WTC11 (cell line): ENCODE measurements at regions not wholly inside any gene's neighbourhood (a gene's known extent, or its start where the extent isn't known, plus 50 kb on each side); places are given as distances from the start of the nearest gene placed in this dataset.

ENCODE experiments used
- ATF1 ChIP-seq: sonication (generic); formaldehyde crosslinking; IDR thresholded peaks from 2 replicates; pipeline ENCODE4 v1.8.1; 2023; ENCODE audit warnings: mild to moderate bottlenecking, moderate library complexity, missing genetic modification reagents
- CTCF ChIP-seq: fragments of 200-600 bp; IDR thresholded peaks from 2 replicates; pipeline ENCODE4 v1.8.0; 2022; ENCODE audit warnings: antibody characterized with exemption
- ESRRA ChIP-seq: sonication (generic); formaldehyde crosslinking; IDR thresholded peaks from 2 replicates; pipeline ENCODE4 v1.8.1; 2022; ENCODE audit warnings: mild to moderate bottlenecking, missing genetic modification reagents, borderline replicate concordance
- ETV6 ChIP-seq: sonication (generic); formaldehyde crosslinking; IDR thresholded peaks from 2 replicates; pipeline ENCODE4 v1.8.1; 2022; ENCODE audit warnings: mild to moderate bottlenecking, missing genetic modification reagents
- FOXJ3 ChIP-seq: sonication (generic); formaldehyde crosslinking; IDR thresholded peaks from 2 replicates; pipeline ENCODE4 v1.9.0; 2021; ENCODE audit warnings: missing genetic modification reagents, mild to moderate bottlenecking, borderline replicate concordance
- IRF1 ChIP-seq: sonication (generic); formaldehyde crosslinking; IDR thresholded peaks from 2 replicates; pipeline ENCODE4 v1.8.0; 2023; ENCODE audit warnings: missing genetic modification reagents
- MXD4 ChIP-seq: fragments of 250-450 bp; sonication (Bioruptor Pico); IDR thresholded peaks from 2 replicates; pipeline ENCODE4 v1.8.0; 2021; ENCODE audit warnings: mild to moderate bottlenecking, moderate library complexity, borderline replicate concordance
- USF1 ChIP-seq: sonication (generic); formaldehyde crosslinking; IDR thresholded peaks from 2 replicates; pipeline ENCODE4 v1.8.0; 2022; ENCODE audit warnings: mild to moderate bottlenecking, missing genetic modification reagents
- ZNF121 ChIP-seq: sonication (generic); formaldehyde crosslinking; IDR thresholded peaks from 2 replicates; pipeline ENCODE4 v1.8.0; 2023; ENCODE audit warnings: missing genetic modification reagents
- ZNF219 ChIP-seq: sonication (generic); formaldehyde crosslinking; IDR thresholded peaks from 2 replicates; pipeline ENCODE4 v1.8.0; 2023; ENCODE audit warnings: missing genetic modification reagents, mild to moderate bottlenecking, borderline replicate concordance
- ZNF416 ChIP-seq: fragments of 250-450 bp; sonication (Bioruptor Pico); IDR thresholded peaks from 2 replicates; pipeline ENCODE4 v1.9.0; 2021; ENCODE audit warnings: mild to moderate bottlenecking, inconsistent platforms
- TF ChIP-seq, protein P1 (sequence below): sonication (generic); formaldehyde crosslinking; IDR thresholded peaks from 2 replicates; pipeline ENCODE4 v1.8.1; 2023; ENCODE audit warnings: mild to moderate bottlenecking, moderate library complexity, missing genetic modification reagents

DNA sequence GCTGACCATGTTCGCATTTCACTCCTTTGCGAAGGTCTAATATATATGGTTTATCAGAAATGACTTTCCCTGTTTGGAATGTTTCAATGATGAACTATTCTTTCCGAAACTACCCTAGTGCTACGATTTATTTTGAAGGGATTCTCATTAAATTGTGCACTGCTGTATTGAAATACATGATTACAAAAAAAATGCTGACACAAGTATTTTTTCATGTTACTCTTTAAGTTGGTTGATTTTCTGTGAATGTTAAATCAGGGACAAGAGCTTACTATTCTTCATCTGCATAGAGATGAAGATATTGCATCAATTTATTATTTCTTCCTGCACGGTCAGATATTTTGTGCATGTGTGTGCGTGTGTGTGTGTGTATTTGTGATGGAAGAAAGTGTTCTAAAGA lies 731.5 kb upstream of the AGA start:
- no peak for TF ChIP-seq CTCF
- no peak for TF ChIP-seq IRF1 (CRISPR knock-in tag)
- TF ChIP-seq ESRRA (CRISPR knock-in tag), result no peak
- no peak for TF ChIP-seq FOXJ3 (CRISPR knock-in tag)
- TF ChIP-seq ATF1 (CRISPR knock-in tag), result no peak
- TF ChIP-seq, protein P1, sequence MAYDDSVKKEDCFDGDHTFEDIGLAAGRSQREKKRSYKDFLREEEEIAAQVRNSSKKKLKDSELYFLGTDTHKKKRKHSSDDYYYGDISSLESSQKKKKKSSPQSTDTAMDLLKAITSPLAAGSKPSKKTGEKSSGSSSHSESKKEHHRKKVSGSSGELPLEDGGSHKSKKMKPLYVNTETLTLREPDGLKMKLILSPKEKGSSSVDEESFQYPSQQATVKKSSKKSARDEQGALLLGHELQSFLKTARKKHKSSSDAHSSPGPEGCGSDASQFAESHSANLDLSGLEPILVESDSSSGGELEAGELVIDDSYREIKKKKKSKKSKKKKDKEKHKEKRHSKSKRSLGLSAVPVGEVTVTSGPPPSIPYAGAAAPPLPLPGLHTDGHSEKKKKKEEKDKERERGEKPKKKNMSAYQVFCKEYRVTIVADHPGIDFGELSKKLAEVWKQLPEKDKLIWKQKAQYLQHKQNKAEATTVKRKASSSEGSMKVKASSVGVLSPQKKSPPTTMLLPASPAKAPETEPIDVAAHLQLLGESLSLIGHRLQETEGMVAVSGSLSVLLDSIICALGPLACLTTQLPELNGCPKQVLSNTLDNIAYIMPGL (CRISPR knock-in tag), result no peak
- TF ChIP-seq ZNF416 (CRISPR knock-in tag), result no peak
- TF ChIP-seq MXD4 (CRISPR knock-in tag), result no peak
- TF ChIP-seq ZNF121 (CRISPR knock-in tag), result no peak
- no peak for TF ChIP-seq ZNF219 (CRISPR knock-in tag)
- no peak for TF ChIP-seq USF1 (CRISPR knock-in tag)
- TF ChIP-seq ETV6, result no peak
